22Rv1 (cell line): ENCODE measurements at regions not wholly inside any gene's neighbourhood (a gene's known extent, or its start where the extent isn't known, plus 50 kb on each side); places are given as distances from the start of the nearest gene placed in this dataset.

Experiments used
- H3K27ac ChIP-seq: fragments of 450-650 bp; 2 replicates; pipeline ENCODE4 v1.5.1; 2017
- ZFX ChIP-seq: fragments of 450-650 bp; IDR thresholded peaks from 2 replicates; pipeline ENCODE4 v1.6.1; 2017; ENCODE audit warnings: antibody characterized with exemption, borderline replicate concordance
- TF ChIP-seq, protein P1 (sequence below): fragments of 450-650 bp; IDR thresholded peaks from 2 replicates; pipeline ENCODE4 v1.5.1; 2017; ENCODE audit warnings: mild to moderate bottlenecking

DNA sequence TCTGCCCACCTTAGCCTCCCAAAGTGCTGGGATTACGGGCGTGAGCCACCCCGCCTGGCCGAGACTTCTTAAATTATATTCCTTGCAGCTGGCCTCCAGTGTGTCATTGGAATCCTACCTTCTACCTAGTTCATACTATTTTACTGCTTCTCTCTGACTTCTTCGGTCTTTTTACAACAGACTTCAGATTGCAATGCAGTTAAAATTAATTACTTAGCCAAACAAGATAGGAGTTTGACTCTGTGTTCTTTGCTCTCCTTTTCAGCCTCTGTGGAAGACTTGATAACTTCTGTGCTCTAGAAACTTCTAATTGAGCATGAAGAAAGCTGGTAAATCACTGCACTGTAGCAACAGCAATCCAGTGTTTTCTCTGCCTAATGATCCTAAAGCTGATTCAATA is 199.5 kb downstream of the GASK1B start:
- H3K27ac ChIP-seq: no peak overlapping the region
- TF ChIP-seq ZFX: no peak
- TF ChIP-seq, protein P1, sequence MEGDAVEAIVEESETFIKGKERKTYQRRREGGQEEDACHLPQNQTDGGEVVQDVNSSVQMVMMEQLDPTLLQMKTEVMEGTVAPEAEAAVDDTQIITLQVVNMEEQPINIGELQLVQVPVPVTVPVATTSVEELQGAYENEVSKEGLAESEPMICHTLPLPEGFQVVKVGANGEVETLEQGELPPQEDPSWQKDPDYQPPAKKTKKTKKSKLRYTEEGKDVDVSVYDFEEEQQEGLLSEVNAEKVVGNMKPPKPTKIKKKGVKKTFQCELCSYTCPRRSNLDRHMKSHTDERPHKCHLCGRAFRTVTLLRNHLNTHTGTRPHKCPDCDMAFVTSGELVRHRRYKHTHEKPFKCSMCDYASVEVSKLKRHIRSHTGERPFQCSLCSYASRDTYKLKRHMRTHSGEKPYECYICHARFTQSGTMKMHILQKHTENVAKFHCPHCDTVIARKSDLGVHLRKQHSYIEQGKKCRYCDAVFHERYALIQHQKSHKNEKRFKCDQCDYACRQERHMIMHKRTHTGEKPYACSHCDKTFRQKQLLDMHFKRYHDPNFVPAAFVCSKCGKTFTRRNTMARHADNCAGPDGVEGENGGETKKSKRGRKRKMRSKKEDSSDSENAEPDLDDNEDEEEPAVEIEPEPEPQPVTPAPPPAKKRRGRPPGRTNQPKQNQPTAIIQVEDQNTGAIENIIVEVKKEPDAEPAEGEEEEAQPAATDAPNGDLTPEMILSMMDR: no peak

DNA sequence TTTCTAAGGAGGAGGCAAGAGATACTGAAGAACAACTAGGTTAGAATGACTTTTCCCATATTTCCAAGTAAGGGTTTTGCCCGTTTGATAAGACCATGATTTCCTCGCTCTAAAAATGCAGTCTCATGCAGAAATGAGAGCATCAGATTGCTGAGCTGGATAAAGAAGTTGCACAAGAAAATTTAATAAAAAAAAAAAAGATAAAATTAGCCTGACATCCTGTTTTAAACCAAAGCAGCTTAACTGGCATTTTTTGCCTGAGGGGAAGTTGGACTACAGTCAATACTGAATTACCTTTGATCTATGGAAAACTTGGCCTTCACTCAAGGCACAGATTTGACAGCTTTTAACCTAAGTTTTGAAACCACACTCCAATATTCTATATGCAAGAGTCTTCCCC is 208.4 kb downstream of the GASK1B start:
- no peak for TF ChIP-seq ZFX
- TF ChIP-seq, protein P1: no peak
- H3K27ac ChIP-seq: no peak overlapping the region

DNA sequence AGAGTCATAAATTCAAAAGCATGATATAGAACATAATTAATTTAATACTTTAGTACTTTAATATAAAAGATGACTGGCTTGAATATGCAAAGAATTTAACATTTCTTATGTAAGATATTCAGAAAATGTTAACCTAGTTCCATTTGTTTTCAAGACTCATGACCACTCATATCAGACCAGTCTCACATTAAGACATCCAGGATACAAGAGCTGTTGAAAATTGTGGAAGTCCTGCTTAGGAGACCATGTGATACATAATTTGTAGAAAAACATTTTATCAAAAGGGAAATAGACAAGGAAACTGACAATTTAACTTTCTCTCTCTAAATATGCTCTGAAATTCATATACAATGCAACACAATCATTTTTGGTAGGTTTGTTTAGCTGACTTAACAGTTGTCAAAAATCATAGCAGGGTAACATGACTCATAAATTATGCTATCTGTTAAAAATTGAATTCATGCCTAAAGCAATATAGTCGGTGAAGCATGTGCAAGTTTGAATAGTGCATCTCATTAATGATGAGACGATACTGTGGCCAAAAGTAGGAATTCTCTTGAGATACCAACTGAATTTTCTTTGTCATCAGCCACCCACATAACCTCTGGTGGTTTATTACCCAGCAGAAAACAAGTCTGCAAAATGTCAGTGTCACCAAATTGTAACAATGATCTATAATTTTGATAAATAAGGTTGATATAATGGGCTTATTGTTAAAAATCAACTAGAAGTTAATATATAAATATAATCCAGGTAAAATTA is 211.4 kb downstream of the GASK1B start:
- TF ChIP-seq, protein P1: no peak
- no peak for TF ChIP-seq ZFX
- H3K27ac ChIP-seq: no peak overlapping the region

DNA sequence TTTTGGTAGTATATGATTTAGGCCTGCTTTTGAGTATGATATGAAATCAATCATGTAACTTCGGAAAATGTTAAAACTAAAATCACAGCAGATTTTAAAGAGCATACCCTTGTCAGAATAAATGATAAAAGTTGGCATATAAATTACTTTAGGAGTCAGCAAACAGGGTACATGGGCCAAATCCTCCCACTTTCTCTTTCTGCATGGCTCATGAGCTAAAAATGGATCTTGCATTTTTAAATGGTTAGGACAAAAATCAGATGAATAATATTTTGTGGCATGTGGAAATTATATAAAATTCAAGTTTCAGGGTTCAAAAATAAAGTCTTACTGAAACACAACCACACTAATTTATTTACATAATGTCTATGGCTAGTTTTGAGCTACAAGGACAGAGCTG is 214.9 kb downstream of the GASK1B start:
- H3K27ac ChIP-seq: no peak overlapping the region
- TF ChIP-seq ZFX: no peak
- TF ChIP-seq, protein P1: no peak

DNA sequence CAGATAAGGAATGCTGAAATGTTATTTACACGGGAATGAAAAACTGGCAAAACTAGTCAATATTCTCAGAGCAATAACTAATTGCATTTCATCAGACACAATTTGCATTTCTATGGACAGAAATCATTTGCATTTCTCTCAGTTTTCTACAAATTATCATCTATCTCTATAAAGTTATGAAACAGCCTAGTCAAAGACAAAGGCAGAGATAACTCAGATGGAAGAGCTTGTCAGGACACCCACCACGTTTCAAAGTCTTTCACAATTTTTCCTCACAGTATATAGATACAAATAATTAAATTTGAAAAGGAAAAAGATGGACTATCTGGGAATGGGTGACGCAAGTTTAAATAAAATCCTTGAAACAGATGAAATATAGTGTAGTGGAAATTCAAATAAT is 230.8 kb downstream of the GASK1B start:
- TF ChIP-seq ZFX: no peak
- TF ChIP-seq, protein P1: no peak
- H3K27ac ChIP-seq: no peak overlapping the region

DNA sequence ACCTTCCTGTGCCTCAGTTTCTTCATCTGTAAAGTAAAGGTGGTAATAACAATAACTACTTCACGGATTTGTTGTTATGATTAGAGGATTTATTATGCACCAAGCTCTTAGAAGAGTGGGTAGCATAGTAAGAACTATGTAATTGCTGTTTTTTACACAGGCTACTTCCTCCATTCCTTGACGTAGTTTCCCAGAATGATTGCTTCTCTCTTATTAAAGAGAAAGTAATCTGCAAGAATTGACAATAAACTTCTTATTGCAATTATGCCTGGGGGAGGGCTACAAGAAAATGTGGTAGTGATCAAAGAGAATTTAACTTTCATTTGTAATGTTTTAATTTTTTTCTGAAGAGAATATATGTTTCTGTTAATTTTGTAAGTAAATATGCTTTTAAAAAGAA is 238.7 kb downstream of the GASK1B start:
- TF ChIP-seq ZFX: no peak
- TF ChIP-seq, protein P1: no peak
- no peak overlapping the region for H3K27ac ChIP-seq

DNA sequence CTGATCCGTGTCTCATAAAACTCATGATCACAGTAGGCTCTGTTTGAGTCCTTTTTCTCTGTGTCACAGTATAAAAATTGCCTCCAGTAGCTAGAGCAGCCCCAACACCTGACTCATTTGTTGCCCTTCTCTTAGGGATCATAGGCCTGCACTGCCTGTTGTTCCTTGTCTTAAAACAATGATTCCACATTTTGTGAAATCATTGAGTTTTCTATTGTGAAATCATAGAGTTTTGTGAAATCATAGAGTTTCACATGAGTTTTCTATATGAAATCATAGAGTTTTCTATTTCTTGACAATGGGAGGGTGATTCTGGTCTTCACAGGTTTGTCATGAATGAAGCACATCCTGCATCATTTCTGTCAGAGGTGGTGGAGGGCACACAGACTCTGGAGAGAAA is 239.9 kb downstream of the GASK1B start:
- no peak overlapping the region for H3K27ac ChIP-seq
- TF ChIP-seq ZFX: no peak

DNA sequence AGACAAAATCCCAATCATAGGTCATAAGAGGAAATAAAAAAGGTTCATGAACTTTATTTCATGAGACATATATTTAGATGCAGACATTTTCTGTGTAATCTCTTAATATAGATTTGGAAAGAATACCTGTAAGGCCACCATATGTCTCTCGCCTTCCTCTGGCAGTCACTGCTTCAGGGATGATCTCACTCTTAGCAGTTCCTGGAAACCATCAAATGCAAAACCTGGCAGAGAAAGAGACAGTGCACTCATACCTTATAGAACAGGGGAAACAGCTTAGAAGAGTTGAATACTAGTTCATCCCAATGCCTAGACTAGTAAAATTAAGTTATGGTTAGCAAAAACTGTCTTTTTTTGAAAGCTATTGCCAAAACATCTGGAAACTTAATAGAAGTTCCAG is 243.3 kb downstream of the GASK1B start:
- no peak overlapping the region for H3K27ac ChIP-seq
- no peak for TF ChIP-seq ZFX
- TF ChIP-seq, protein P1: no peak
